ENCODE measurements at regions not wholly inside any gene's neighbourhood (a gene's known extent, or its start where the extent isn't known, plus 50 kb on each side); places are given as distances from the start of the nearest gene placed in this dataset.
"Not testable (repeated sequence)": the region's sequence is repeated elsewhere in the genome, so short reads cannot be mapped to it uniquely, and the experiment has no call there.

DNA sequence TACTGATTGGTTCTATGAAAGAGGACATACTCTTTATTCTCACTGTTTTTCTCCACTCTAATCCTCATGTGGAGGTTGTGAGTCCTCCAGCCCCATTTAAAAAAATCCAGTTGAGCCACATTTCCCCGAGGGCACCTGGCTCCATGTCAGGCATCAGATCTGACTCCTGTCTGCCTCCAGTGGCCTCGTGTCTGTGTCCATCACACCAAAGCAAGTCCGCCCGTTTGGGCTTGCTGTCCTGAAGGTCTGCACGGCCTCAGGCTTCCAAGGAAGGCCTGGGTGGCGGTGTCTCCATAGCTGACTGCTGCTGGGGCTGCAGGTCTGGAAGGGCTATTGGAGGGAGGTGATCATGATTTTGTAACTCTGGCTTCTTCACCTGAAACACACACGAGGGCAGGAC lies 233.4 kb upstream of the PLGLB2 start:
- TF ChIP-seq JUND (IDR thresholded peaks at IDR 0.05); POLR2AphosphoS5 (IDR thresholded peaks at IDR 0.05; ENCODE audit: low read depth, low read length); POLR2A (IDR thresholded peaks at IDR 0.05; ENCODE audit: borderline replicate concordance, extremely low read depth, insufficient read depth, insufficient read length); SP1 (IDR thresholded peaks at IDR 0.05; ENCODE audit: low read depth); EZH2 (IDR thresholded peaks at IDR 0.05); ZFX (IDR thresholded peaks at IDR 0.05); EZH2phosphoT487 (IDR thresholded peaks at IDR 0.05; ENCODE audit: borderline replicate concordance); ZNF274 (IDR thresholded peaks at IDR 0.05; ENCODE audit: low read depth, low read length); SIN3A (IDR thresholded peaks at IDR 0.05; ENCODE audit: low read depth): not testable (repeated sequence)
- TF ChIP-seq, protein P1, sequence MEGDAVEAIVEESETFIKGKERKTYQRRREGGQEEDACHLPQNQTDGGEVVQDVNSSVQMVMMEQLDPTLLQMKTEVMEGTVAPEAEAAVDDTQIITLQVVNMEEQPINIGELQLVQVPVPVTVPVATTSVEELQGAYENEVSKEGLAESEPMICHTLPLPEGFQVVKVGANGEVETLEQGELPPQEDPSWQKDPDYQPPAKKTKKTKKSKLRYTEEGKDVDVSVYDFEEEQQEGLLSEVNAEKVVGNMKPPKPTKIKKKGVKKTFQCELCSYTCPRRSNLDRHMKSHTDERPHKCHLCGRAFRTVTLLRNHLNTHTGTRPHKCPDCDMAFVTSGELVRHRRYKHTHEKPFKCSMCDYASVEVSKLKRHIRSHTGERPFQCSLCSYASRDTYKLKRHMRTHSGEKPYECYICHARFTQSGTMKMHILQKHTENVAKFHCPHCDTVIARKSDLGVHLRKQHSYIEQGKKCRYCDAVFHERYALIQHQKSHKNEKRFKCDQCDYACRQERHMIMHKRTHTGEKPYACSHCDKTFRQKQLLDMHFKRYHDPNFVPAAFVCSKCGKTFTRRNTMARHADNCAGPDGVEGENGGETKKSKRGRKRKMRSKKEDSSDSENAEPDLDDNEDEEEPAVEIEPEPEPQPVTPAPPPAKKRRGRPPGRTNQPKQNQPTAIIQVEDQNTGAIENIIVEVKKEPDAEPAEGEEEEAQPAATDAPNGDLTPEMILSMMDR (IDR thresholded peaks at IDR 0.05 in 2 of 3, conservative IDR thresholded peaks at IDR 0.05 in 1 of 3; ENCODE audit: borderline replicate concordance in 1 of 3, insufficient read depth in 1 of 3, low read depth in 2 of 3, low read length in 2 of 3): not testable (repeated sequence)
- TF ChIP-seq, protein P2, sequence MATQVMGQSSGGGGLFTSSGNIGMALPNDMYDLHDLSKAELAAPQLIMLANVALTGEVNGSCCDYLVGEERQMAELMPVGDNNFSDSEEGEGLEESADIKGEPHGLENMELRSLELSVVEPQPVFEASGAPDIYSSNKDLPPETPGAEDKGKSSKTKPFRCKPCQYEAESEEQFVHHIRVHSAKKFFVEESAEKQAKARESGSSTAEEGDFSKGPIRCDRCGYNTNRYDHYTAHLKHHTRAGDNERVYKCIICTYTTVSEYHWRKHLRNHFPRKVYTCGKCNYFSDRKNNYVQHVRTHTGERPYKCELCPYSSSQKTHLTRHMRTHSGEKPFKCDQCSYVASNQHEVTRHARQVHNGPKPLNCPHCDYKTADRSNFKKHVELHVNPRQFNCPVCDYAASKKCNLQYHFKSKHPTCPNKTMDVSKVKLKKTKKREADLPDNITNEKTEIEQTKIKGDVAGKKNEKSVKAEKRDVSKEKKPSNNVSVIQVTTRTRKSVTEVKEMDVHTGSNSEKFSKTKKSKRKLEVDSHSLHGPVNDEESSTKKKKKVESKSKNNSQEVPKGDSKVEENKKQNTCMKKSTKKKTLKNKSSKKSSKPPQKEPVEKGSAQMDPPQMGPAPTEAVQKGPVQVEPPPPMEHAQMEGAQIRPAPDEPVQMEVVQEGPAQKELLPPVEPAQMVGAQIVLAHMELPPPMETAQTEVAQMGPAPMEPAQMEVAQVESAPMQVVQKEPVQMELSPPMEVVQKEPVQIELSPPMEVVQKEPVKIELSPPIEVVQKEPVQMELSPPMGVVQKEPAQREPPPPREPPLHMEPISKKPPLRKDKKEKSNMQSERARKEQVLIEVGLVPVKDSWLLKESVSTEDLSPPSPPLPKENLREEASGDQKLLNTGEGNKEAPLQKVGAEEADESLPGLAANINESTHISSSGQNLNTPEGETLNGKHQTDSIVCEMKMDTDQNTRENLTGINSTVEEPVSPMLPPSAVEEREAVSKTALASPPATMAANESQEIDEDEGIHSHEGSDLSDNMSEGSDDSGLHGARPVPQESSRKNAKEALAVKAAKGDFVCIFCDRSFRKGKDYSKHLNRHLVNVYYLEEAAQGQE (IDR thresholded peaks at IDR 0.05; ENCODE audit: low read depth): not testable (repeated sequence)
